ENCODE measurements at regions not wholly inside any gene's neighbourhood (a gene's known extent, or its start where the extent isn't known, plus 50 kb on each side); places are given as distances from the start of the nearest gene placed in this dataset.

- ATAC-seq (no peak), FAIRE-seq (no peak), DNase-seq (ENCODE audit: low read depth, low spot score) (no peak)
- intact Hi-C loops (cut with micrococcal nuclease; ENCODE audit: unreplicated experiment), result no loop called here
- POLR2A ChIA-PET, result no interaction called here
- Histone ChIP-seq H3K27me3 (replicated peaks in 1 of 2; ENCODE audit: control insufficient read depth in 2 of 2, insufficient read depth in 2 of 2, low read length in 1 of 2) (no peaks in the 10 kb centered on the region), H3K9me3 (replicated peaks; ENCODE audit: control insufficient read depth, insufficient read depth, low read length) (no peaks in the 10 kb centered on the region), H2AFZ (ENCODE audit: control insufficient read depth, low read depth, low read length) (no peak overlapping the region), H3K9ac (ENCODE audit: control insufficient read depth, insufficient read depth, low read length) (no peak overlapping the region), H3K4me2 (ENCODE audit: control insufficient read depth, insufficient read depth) (no peak overlapping the region), H3K4me1 (ENCODE audit: control insufficient read depth, insufficient read depth, low read length) (no peaks in the 10 kb centered on the region), H3K4me3 (no peak overlapping the region), H3K27ac (ENCODE audit: control insufficient read depth, insufficient read depth) (no peak overlapping the region), H3K79me2 (ENCODE audit: control insufficient read depth, insufficient read depth, low read length) (no peaks in the 10 kb centered on the region), H3K36me3 (ENCODE audit: control insufficient read depth in 2 of 2, insufficient read depth in 2 of 2, low read length in 1 of 2) (no peaks in the 10 kb centered on the region), H4K20me1 (ENCODE audit: control insufficient read depth, insufficient read depth) (no peaks in the 10 kb centered on the region)
- RAD21 ChIA-PET (ENCODE audit: unreplicated experiment), result no interaction called here
- CTCF ChIA-PET, result no interaction called here
- SMC1A ChIA-PET (ENCODE audit: uncharacterized antibody, unreplicated experiment), result no interaction called here
- TF ChIP-seq MEF2B (IDR thresholded peaks at IDR 0.05; ENCODE audit: partially characterized antibody, poor library complexity, severe bottlenecking) (no peak), POU2F2 (IDR thresholded peaks at IDR 0.05; ENCODE audit: borderline replicate concordance, low read depth, low read length) (no peak), MYC (IDR thresholded peaks at IDR 0.05; ENCODE audit: insufficient read depth, insufficient read length, insufficient replicate concordance, low read length, severe bottlenecking) (no peak), SRF (IDR thresholded peaks at IDR 0.05; ENCODE audit: low read depth in 2 of 2, low read length in 2 of 2) (no peak), IKZF1 (conservative IDR thresholded peaks at IDR 0.05) (no peak), BCLAF1 (IDR thresholded peaks at IDR 0.05) (no peak), ZBED1 (IDR thresholded peaks at IDR 0.05; ENCODE audit: borderline replicate concordance) (no peak), KLF5 (IDR thresholded peaks at IDR 0.05; ENCODE audit: partially characterized antibody) (no peak), HDAC6 (IDR thresholded peaks at IDR 0.05; ENCODE audit: unreplicated experiment) (no peak), PAX8 (IDR thresholded peaks at IDR 0.05) (no peak), RUNX3 (IDR thresholded peaks at IDR 0.05; ENCODE audit: low read length) (no peak)
- TF ChIP-seq, protein P1, sequence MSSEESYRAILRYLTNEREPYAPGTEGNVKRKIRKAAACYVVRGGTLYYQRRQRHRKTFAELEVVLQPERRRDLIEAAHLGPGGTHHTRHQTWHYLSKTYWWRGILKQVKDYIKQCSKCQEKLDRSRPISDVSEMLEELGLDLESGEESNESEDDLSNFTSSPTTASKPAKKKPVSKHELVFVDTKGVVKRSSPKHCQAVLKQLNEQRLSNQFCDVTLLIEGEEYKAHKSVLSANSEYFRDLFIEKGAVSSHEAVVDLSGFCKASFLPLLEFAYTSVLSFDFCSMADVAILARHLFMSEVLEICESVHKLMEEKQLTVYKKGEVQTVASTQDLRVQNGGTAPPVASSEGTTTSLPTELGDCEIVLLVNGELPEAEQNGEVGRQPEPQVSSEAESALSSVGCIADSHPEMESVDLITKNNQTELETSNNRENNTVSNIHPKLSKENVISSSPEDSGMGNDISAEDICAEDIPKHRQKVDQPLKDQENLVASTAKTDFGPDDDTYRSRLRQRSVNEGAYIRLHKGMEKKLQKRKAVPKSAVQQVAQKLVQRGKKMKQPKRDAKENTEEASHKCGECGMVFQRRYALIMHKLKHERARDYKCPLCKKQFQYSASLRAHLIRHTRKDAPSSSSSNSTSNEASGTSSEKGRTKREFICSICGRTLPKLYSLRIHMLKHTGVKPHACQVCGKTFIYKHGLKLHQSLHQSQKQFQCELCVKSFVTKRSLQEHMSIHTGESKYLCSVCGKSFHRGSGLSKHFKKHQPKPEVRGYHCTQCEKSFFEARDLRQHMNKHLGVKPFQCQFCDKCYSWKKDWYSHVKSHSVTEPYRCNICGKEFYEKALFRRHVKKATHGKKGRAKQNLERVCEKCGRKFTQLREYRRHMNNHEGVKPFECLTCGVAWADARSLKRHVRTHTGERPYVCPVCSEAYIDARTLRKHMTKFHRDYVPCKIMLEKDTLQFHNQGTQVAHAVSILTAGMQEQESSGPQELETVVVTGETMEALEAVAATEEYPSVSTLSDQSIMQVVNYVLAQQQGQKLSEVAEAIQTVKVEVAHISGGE (CRISPR knock-in tag; IDR thresholded peaks at IDR 0.05), result no peak
- TF ChIP-seq, protein P2, sequence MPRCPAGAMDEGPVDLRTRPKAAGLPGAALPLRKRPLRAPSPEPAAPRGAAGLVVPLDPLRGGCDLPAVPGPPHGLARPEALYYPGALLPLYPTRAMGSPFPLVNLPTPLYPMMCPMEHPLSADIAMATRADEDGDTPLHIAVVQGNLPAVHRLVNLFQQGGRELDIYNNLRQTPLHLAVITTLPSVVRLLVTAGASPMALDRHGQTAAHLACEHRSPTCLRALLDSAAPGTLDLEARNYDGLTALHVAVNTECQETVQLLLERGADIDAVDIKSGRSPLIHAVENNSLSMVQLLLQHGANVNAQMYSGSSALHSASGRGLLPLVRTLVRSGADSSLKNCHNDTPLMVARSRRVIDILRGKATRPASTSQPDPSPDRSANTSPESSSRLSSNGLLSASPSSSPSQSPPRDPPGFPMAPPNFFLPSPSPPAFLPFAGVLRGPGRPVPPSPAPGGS (IDR thresholded peaks at IDR 0.05; ENCODE audit: borderline replicate concordance, insufficient read depth, low read depth, low read length, poor library complexity, severe bottlenecking), result no peak
- TF ChIP-seq, protein P3, sequence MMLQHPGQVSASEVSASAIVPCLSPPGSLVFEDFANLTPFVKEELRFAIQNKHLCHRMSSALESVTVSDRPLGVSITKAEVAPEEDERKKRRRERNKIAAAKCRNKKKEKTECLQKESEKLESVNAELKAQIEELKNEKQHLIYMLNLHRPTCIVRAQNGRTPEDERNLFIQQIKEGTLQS (IDR thresholded peaks at IDR 0.05; ENCODE audit: borderline replicate concordance, extremely low read depth, low read depth, low read length), result no peak
- in situ Hi-C loops (cut with MboI), result no loop called here
- 16% methylated on average over 4 of the region's 4 CpGs for WGBS (ENCODE audit: insufficient coverage, insufficient replicate concordance, low lambda C conversion rate, missing lambda C conversion rate)
- no TSS peak for BruUV-seq (replicated peaks)
These were observed 225.9 kb downstream of the TTLL7 start for GRCh38 chr1:83773059-83773458.
